Endothelial cell (in vitro differentiated cells): ENCODE measurements at regions not wholly inside any gene's neighbourhood (a gene's known extent, or its start where the extent isn't known, plus 50 kb on each side); places are given as distances from the start of the nearest gene placed in this dataset.
"Not testable (repeated sequence)": the region's sequence is repeated elsewhere in the genome, so short reads cannot be mapped to it uniquely, and the experiment has no call there.

ENCODE experiments used
- DNase-seq: peaks from one replicate; pipeline ENCODE4 v3.0.0; 2021; ENCODE audit warnings: low spot score
- H3K27ac Mint-ChIP-seq: one replicate; pipeline ENCODE4 v1.8.0; 2021; ENCODE audit warnings: mixed read lengths, inconsistent platforms; ENCODE audit not compliant: unreplicated experiment
- H3K27me3 Mint-ChIP-seq: one replicate; pipeline ENCODE4 v1.8.0; 2021; ENCODE audit warnings: mild to moderate bottlenecking, moderate library complexity, mixed read lengths, inconsistent platforms; ENCODE audit not compliant: unreplicated experiment
- H3K36me3 Mint-ChIP-seq: one replicate; pipeline ENCODE4 v1.8.0; 2021; ENCODE audit warnings: mild to moderate bottlenecking, low read depth, mixed read lengths, inconsistent platforms; ENCODE audit not compliant: unreplicated experiment
- H3K4me1 Mint-ChIP-seq: one replicate; pipeline ENCODE4 v1.8.0; 2021; ENCODE audit warnings: mild to moderate bottlenecking, mixed read lengths, inconsistent platforms; ENCODE audit not compliant: unreplicated experiment
- H3K4me3 Mint-ChIP-seq: one replicate; pipeline ENCODE4 v1.8.0; 2021; ENCODE audit warnings: mild to moderate bottlenecking, mixed read lengths, inconsistent platforms; ENCODE audit not compliant: unreplicated experiment
- H3K9me3 Mint-ChIP-seq: one replicate; pipeline ENCODE4 v1.8.0; 2021; ENCODE audit warnings: mixed read lengths, inconsistent platforms; ENCODE audit not compliant: unreplicated experiment
- CTCF ChIP-seq: fragments of 200-600 bp; sonication (generic); IDR thresholded peaks from one replicate; pipeline ENCODE4 v1.5.0; 2021; ENCODE audit warnings: antibody characterized with exemption; ENCODE audit not compliant: unreplicated experiment

GRCh38 chr6:92644104-92644791, 775.1 kb downstream of the EPHA7 start:
- H3K27ac Mint-ChIP-seq, H3K4me3 Mint-ChIP-seq, H3K4me1 Mint-ChIP-seq, H3K27me3 Mint-ChIP-seq, H3K36me3 Mint-ChIP-seq, H3K9me3 Mint-ChIP-seq: not testable (repeated sequence)
- TF ChIP-seq CTCF: peak; percentile 86
- DNase-seq: peak; percentile 85

GRCh38 chr6:92635553-92636153, 783.7 kb downstream of the EPHA7 start:
- DNase-seq: no peak
- Mint-ChIP-seq H3K4me3 (no peak overlapping the region), H3K27me3 (no peaks in the 10 kb centered on the region), H3K27ac (no peak overlapping the region), H3K4me1 (no peaks in the 10 kb centered on the region), H3K9me3 (no peaks in the 10 kb centered on the region), H3K36me3 (no peaks in the 10 kb centered on the region)
- TF ChIP-seq CTCF: no peak

- no peak for TF ChIP-seq CTCF
- H3K27ac Mint-ChIP-seq: no peak overlapping the region
- H3K9me3 Mint-ChIP-seq: no peaks in the 10 kb centered on the region
Measured at GRCh38 chr6:92634561-92634960, 784.8 kb downstream of the EPHA7 start.

GRCh38 chr6:92623431-92623830, 795.9 kb downstream of the EPHA7 start:
- Mint-ChIP-seq H3K9me3 (no peaks in the 10 kb centered on the region), H3K27me3 (no peaks in the 10 kb centered on the region), H3K27ac (no peak overlapping the region), H3K4me3 (no peak overlapping the region), H3K36me3 (no peaks in the 10 kb centered on the region), H3K4me1 (no peaks in the 10 kb centered on the region)
- TF ChIP-seq CTCF: no peak
- DNase-seq: no peak

More at GRCh38 chr6:92634561-92634960, 784.8 kb downstream of the EPHA7 start:
- Mint-ChIP-seq H3K4me1 (no peaks in the 10 kb centered on the region), H3K4me3 (no peak overlapping the region), H3K27me3 (no peaks in the 10 kb centered on the region), H3K36me3 (no peaks in the 10 kb centered on the region)
- no peak for DNase-seq

- Mint-ChIP-seq H3K4me3 (no peak overlapping the region), H3K36me3 (no peaks in the 10 kb centered on the region), H3K4me1 (no peaks in the 10 kb centered on the region), H3K27me3 (no peaks in the 10 kb centered on the region), H3K9me3 (no peaks in the 10 kb centered on the region), H3K27ac (no peak overlapping the region)
- DNase-seq: no peak
- TF ChIP-seq CTCF: no peak
Measured at GRCh38 chr6:92617721-92618120, 801.6 kb downstream of the EPHA7 start.
